H9 (cell line): ENCODE measurements at regions not wholly inside any gene's neighbourhood (a gene's known extent, or its start where the extent isn't known, plus 50 kb on each side); places are given as distances from the start of the nearest gene placed in this dataset.

Source experiments
- DNase-seq: peaks from one replicate; pipeline ENCODE4 v3.0.0-alpha.2; 2017
- H2AFZ ChIP-seq: one replicate; pipeline ENCODE4 v1.6.1; 2013; ENCODE audit warnings: mild to moderate bottlenecking, low read length, control low read depth, moderate library complexity
- H2AK5ac ChIP-seq: 2 replicates; pipeline ENCODE4 v1.6.1; 2013; ENCODE audit warnings: low read length, control low read depth, mixed read lengths; ENCODE audit not compliant: insufficient read length
- H2BK120ac ChIP-seq: one replicate; pipeline ENCODE4 v1.6.1; 2013; ENCODE audit warnings: low read depth, mild to moderate bottlenecking, low read length, control low read depth, inconsistent platforms; ENCODE audit not compliant: poor library complexity, severe bottlenecking
- H2BK12ac ChIP-seq: 2 replicates; pipeline ENCODE4 v1.6.1; 2013; ENCODE audit warnings: low read length, control low read depth, mixed read lengths, low read depth; ENCODE audit not compliant: insufficient read length
- H2BK15ac ChIP-seq: 2 replicates; pipeline ENCODE4 v1.6.1; 2013; ENCODE audit warnings: low read depth, low read length, control low read depth
- H2BK20ac ChIP-seq: one replicate; pipeline ENCODE4 v1.6.1; 2013; ENCODE audit warnings: low read depth, mild to moderate bottlenecking, low read length, control low read depth, inconsistent platforms; ENCODE audit not compliant: poor library complexity, severe bottlenecking
- H2BK5ac ChIP-seq: 2 replicates; pipeline ENCODE4 v1.6.1; 2013; ENCODE audit warnings: low read length, control low read depth, mixed read lengths; ENCODE audit not compliant: insufficient read length
- H3K14ac ChIP-seq: 2 replicates; pipeline ENCODE4 v1.6.1; 2013; ENCODE audit warnings: low read length, control low read depth; ENCODE audit not compliant: insufficient read depth
- H3K18ac ChIP-seq: 2 replicates; pipeline ENCODE4 v1.6.1; 2013; ENCODE audit warnings: low read depth, mild to moderate bottlenecking, mixed read lengths, low read length, control low read depth; ENCODE audit not compliant: insufficient read length
- H3K23ac ChIP-seq: 2 replicates; pipeline ENCODE4 v1.6.1; 2013; ENCODE audit warnings: low read length, control low read depth, mixed read lengths, low read depth; ENCODE audit not compliant: insufficient read length
- H3K23me2 ChIP-seq: 2 replicates; pipeline ENCODE4 v1.6.1; 2013; ENCODE audit warnings: low read depth, mild to moderate bottlenecking, mixed read lengths, low read length, control low read depth; ENCODE audit not compliant: insufficient read length, poor library complexity, severe bottlenecking
- H3K27ac ChIP-seq: 2 replicates; pipeline ENCODE4 v1.5.1; 2013; ENCODE audit warnings: low read length, control low read depth, mixed read lengths, low read depth; ENCODE audit not compliant: insufficient read length
- H3K27me3 ChIP-seq: 2 replicates; pipeline ENCODE4 v1.6.1; 2013; ENCODE audit warnings: low read length, control low read depth, inconsistent platforms; ENCODE audit not compliant: insufficient read depth
- H3K4ac ChIP-seq: 2 replicates; pipeline ENCODE4 v1.6.1; 2013; ENCODE audit warnings: low read depth, mild to moderate bottlenecking, control low read depth, inconsistent platforms, low read length, moderate library complexity
- H3K4me1 ChIP-seq: 2 replicates; pipeline ENCODE4 v1.6.1; 2013; ENCODE audit warnings: low read length, control low read depth, inconsistent platforms; ENCODE audit not compliant: insufficient read depth
- H3K4me2 ChIP-seq: 2 replicates; pipeline ENCODE4 v1.6.1; 2013; ENCODE audit warnings: low read length, control low read depth, mixed read lengths; ENCODE audit not compliant: insufficient read length, insufficient read depth
- H3K56ac ChIP-seq: 2 replicates; pipeline ENCODE4 v1.6.1; 2013; ENCODE audit warnings: low read depth, mild to moderate bottlenecking, mixed read lengths, low read length, control low read depth; ENCODE audit not compliant: insufficient read length
- H3K79me1 ChIP-seq: 2 replicates; pipeline ENCODE4 v1.6.1; 2013; ENCODE audit warnings: low read depth, mild to moderate bottlenecking, moderate library complexity, low read length, control low read depth, inconsistent platforms; ENCODE audit not compliant: insufficient read depth, poor library complexity, severe bottlenecking
- H3K79me2 ChIP-seq: 2 replicates; pipeline ENCODE4 v1.6.1; 2013; ENCODE audit warnings: low read length, control low read depth, inconsistent platforms; ENCODE audit not compliant: insufficient read depth
- H3K9ac ChIP-seq: 2 replicates; pipeline ENCODE4 v1.6.1; 2013; ENCODE audit warnings: low read length, control low read depth, mixed read lengths; ENCODE audit not compliant: insufficient read length; ENCODE audit errors: extremely low read depth
- H3K9me3 ChIP-seq: one replicate; pipeline ENCODE4 v1.6.1; 2013; ENCODE audit warnings: low read depth, low read length, inconsistent platforms; ENCODE audit not compliant: control insufficient read depth
- H3T11ph ChIP-seq: one replicate; pipeline ENCODE4 v1.6.1; 2013; ENCODE audit warnings: mild to moderate bottlenecking, low read length, control low read depth, inconsistent platforms
- H4K20me1 ChIP-seq: one replicate; pipeline ENCODE4 v1.6.1; 2013; ENCODE audit not compliant: control insufficient read depth, insufficient read length, insufficient read depth
- H4K5ac ChIP-seq: 2 replicates; pipeline ENCODE4 v1.6.1; 2013; ENCODE audit warnings: low read depth, mild to moderate bottlenecking, mixed read lengths, low read length, control low read depth; ENCODE audit not compliant: insufficient read length
- H4K8ac ChIP-seq: replicated peaks from 2 replicates; pipeline ENCODE4 v1.6.1; 2013; ENCODE audit warnings: low read length, control low read depth, mixed read lengths, low read depth; ENCODE audit not compliant: insufficient read length
- H4K91ac ChIP-seq: 2 replicates; pipeline ENCODE4 v1.6.1; 2013; ENCODE audit warnings: low read depth, mild to moderate bottlenecking, moderate library complexity, mixed read lengths, low read length, control low read depth; ENCODE audit not compliant: insufficient read length
- H3K27ac Mint-ChIP-seq, 3 experiments: 2 replicates in 2 of 3; 3 replicates in 1 of 3; pipeline ENCODE4 v1.8.0; 2020 to 2021; ENCODE audit warnings: mixed read lengths in 3 of 3, mild to moderate bottlenecking in 1 of 3, moderate library complexity in 1 of 3
- H3K27me3 Mint-ChIP-seq: 2 replicates; pipeline ENCODE4 v1.8.0; 2021; ENCODE audit warnings: low read depth, mild to moderate bottlenecking, moderate library complexity, mixed read lengths
- H3K36me3 Mint-ChIP-seq, 3 experiments: 2 replicates in 2 of 3; 3 replicates in 1 of 3; pipeline ENCODE4 v1.8.0; 2020 to 2021; ENCODE audit warnings: low read depth in 3 of 3, mixed read lengths in 3 of 3; ENCODE audit not compliant: insufficient read depth in 1 of 3
- H3K4me1 Mint-ChIP-seq, 2 experiments: 2 replicates each; pipeline ENCODE4 v1.8.0; 2020; ENCODE audit warnings: mixed read lengths in 2 of 2
- H3K4me3 Mint-ChIP-seq, 2 experiments: 2 replicates in 1 of 2; 3 replicates in 1 of 2; pipeline ENCODE4 v1.8.0; 2020 to 2021; ENCODE audit warnings: mild to moderate bottlenecking in 2 of 2, mixed read lengths in 2 of 2, moderate library complexity in 1 of 2
- H3K9me3 Mint-ChIP-seq, 2 experiments: 2 replicates in 1 of 2; 3 replicates in 1 of 2; pipeline ENCODE4 v1.8.0; 2020; ENCODE audit warnings: mild to moderate bottlenecking in 2 of 2, mixed read lengths in 2 of 2, moderate library complexity in 1 of 2
- CTCF ChIP-seq: fragments of 200-600 bp; sonication (generic); conservative IDR thresholded peaks from 3 replicates; pipeline ENCODE4 v1.8.0; 2021; ENCODE audit warnings: antibody characterized with exemption, mild to moderate bottlenecking
- WGBS: extraction: QIAGEN DNeasy Blood & Tissue Kit; methylation state at CpG from one replicate; pipeline ENCODE4 v1.1.7; 2013; ENCODE audit warnings: missing lambda C conversion rate, low lambda C conversion rate, mixed read lengths; ENCODE audit not compliant: insufficient read length; ENCODE audit errors: extremely low coverage; 5-methylcytosine and 5-hydroxymethylcytosine counted together

DNA sequence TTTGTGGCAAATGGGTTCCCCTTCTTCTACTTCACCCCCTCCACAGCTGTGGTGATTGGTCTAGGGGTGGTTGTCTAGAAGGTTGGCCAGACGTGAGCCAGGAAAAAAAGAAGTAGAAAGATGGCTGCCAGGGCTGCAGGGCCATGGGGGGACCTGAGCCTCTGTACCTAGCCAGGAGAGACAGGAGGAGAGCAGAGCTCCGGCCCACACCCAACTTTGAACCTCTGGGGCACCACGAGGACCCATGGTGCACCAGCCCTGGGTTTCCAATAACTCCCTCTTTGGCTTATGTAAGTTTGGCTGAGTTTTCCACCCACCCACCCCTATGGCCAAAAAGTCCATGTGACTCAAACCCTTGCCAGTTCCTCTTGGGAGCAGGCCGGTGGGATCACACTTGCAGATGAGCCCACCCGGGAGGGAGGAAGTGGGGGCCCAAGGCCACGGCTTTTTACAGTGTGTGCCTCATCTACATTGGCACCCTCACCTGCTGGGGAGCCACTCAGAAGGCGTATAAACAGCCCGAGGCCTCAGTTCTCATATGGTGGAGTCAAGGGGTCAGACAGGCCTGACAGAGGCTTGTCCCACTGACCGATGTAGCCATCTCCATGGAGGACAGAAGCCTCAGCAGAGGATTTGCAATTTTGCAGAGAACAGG, 293.1 kb upstream of the HDAC4 start:
- no peaks in the 10 kb centered on the region for H3K27me3 ChIP-seq
- H4K5ac ChIP-seq: no peak overlapping the region
- no peak overlapping the region for H3K4me3 Mint-ChIP-seq
- DNase-seq: no peak
- H4K91ac ChIP-seq: no peak overlapping the region
- H2AK5ac ChIP-seq: no peak overlapping the region
- no peak overlapping the region for H3K18ac ChIP-seq
- H2BK20ac ChIP-seq: no peak overlapping the region
- no peak overlapping the region for H2BK5ac ChIP-seq
- H2BK15ac ChIP-seq: no peak overlapping the region
- no peaks in the 10 kb centered on the region for H3K36me3 Mint-ChIP-seq
- no peak overlapping the region for H3K27ac Mint-ChIP-seq
- H3K79me2 ChIP-seq: no peaks in the 10 kb centered on the region
- H3K9me3 Mint-ChIP-seq: no peaks in the 10 kb centered on the region; a peak in 1 of 5 replicates
- H3K9ac ChIP-seq: no peak overlapping the region
- WGBS: no CpG with 5 or more reads among the region's 9 CpGs
- peaks cover 17 to 31% of the 10 kb centered on the region in 2 experiments for H3K4me1 Mint-ChIP-seq
- no peak for TF ChIP-seq CTCF
- H3K56ac ChIP-seq: no peak overlapping the region
- no peaks in the 10 kb centered on the region for H3K4me1 ChIP-seq
- no peak overlapping the region for H2BK120ac ChIP-seq
- no peaks in the 10 kb centered on the region for H3K79me1 ChIP-seq
- no peak overlapping the region for H2BK12ac ChIP-seq
- no peak overlapping the region for H3T11ph ChIP-seq
- H3K9me3 ChIP-seq: no peaks in the 10 kb centered on the region
- H3K23ac ChIP-seq: no peak overlapping the region
- no peak overlapping the region for H3K14ac ChIP-seq
- H3K23me2 ChIP-seq: no peaks in the 10 kb centered on the region
- no peak overlapping the region for H3K4ac ChIP-seq
- no peak overlapping the region for H2AFZ ChIP-seq
- H3K27ac ChIP-seq: no peak overlapping the region
- H4K20me1 ChIP-seq: no peaks in the 10 kb centered on the region
- H4K8ac ChIP-seq: no peak overlapping the region
- no peaks in the 10 kb centered on the region; the same call in none of the 2 replicates for H3K27me3 Mint-ChIP-seq
- no peak overlapping the region for H3K4me2 ChIP-seq
